ENCODE measurements at regions not wholly inside any gene's neighbourhood (a gene's known extent, or its start where the extent isn't known, plus 50 kb on each side); places are given as distances from the start of the nearest gene placed in this dataset.
"Not testable (repeated sequence)": the region's sequence is repeated elsewhere in the genome, so short reads cannot be mapped to it uniquely, and the experiment has no call there.

- TF ChIP-seq CTCF (conservative IDR thresholded peaks at IDR 0.05): no peak
- H3K27ac ChIP-seq: no peak overlapping the region
Measured at GRCh38 chr4:189221691-189222090, 719.0 kb upstream of the FRG1 start.

GRCh38 chr4:189228726-189229125, 711.9 kb upstream of the FRG1 start:
- H3K27ac ChIP-seq: no peak overlapping the region
- no peak for TF ChIP-seq CTCF (conservative IDR thresholded peaks at IDR 0.05)

GRCh38 chr4:189232274-189232673, 708.4 kb upstream of the FRG1 start:
- TF ChIP-seq CTCF (conservative IDR thresholded peaks at IDR 0.05): no peak
- no peak overlapping the region for H3K27ac ChIP-seq

GRCh38 chr4:189233754-189234153, 706.9 kb upstream of the FRG1 start:
- not testable (repeated sequence) for H3K27ac ChIP-seq

GRCh38 chr4:189234948-189235347, 705.7 kb upstream of the FRG1 start:
- not testable (repeated sequence) for H3K27ac ChIP-seq

GRCh38 chr4:189235599-189235998, 705.1 kb upstream of the FRG1 start:
- TF ChIP-seq CTCF (conservative IDR thresholded peaks at IDR 0.05): no peak
- H3K27ac ChIP-seq: no peak overlapping the region

- not testable (repeated sequence) for H3K27ac ChIP-seq
Measured at GRCh38 chr4:189236321-189236720, 704.4 kb upstream of the FRG1 start.

- TF ChIP-seq CTCF (conservative IDR thresholded peaks at IDR 0.05): no peak
- no peak overlapping the region for H3K27ac ChIP-seq
Measured at GRCh38 chr4:189237340-189237739, 703.3 kb upstream of the FRG1 start.

GRCh38 chr4:189255636-189256035, 685.0 kb upstream of the FRG1 start:
- TF ChIP-seq CTCF (conservative IDR thresholded peaks at IDR 0.05): no peak
- H3K27ac ChIP-seq: no peak overlapping the region

Measured in VCaP (cell line).